ENCODE measurements at regions not wholly inside any gene's neighbourhood (a gene's known extent, or its start where the extent isn't known, plus 50 kb on each side); places are given as distances from the start of the nearest gene placed in this dataset.

DNA sequence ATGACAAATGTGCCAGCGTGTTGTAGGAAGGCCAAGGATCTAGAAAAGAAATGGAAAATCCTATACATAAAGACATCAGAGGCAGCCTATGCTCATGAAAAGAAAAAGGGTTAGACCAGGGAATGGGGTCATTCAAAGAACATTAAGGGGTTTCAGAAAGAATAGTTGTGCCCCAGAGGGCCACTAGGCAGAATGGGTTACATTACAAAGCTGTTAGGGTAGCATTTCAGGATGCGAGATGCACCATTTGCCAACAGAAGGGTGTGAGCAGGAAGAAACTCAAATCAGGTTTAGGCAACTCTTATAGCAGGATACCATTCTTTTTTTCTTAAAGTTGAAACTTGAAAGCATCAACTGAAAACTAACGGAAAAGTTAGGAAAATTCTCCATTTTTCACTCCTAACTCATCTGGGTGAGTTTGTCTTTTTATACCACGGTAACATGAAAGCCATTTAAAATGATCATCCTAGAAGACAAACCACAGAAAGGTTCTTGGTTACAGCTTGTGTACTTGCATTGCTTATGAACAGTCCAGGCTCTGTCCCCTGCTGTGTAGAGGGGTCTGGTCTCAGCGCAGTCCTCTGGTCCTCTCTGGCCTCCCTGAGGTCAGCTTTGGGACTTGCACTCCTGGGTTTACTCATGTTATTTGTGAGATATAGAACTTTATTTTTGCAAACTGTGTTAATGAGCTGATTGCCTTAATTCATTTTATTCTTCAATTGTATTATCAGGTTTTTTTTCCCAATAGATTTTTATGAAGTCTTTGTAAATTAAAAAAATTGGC is 209.1 kb downstream of the DACT1 start:
- TF ChIP-seq RCOR1 (IDR thresholded peaks at IDR 0.05; ENCODE audit: low read length) (no peak), MXI1 (IDR thresholded peaks at IDR 0.05; ENCODE audit: low read depth, low read length) (no peak), EP300 (IDR thresholded peaks at IDR 0.05; ENCODE audit: borderline replicate concordance in 1 of 2, low read depth in 1 of 2, low read length in 1 of 2) (no peak)
- TF ChIP-seq, protein P1, sequence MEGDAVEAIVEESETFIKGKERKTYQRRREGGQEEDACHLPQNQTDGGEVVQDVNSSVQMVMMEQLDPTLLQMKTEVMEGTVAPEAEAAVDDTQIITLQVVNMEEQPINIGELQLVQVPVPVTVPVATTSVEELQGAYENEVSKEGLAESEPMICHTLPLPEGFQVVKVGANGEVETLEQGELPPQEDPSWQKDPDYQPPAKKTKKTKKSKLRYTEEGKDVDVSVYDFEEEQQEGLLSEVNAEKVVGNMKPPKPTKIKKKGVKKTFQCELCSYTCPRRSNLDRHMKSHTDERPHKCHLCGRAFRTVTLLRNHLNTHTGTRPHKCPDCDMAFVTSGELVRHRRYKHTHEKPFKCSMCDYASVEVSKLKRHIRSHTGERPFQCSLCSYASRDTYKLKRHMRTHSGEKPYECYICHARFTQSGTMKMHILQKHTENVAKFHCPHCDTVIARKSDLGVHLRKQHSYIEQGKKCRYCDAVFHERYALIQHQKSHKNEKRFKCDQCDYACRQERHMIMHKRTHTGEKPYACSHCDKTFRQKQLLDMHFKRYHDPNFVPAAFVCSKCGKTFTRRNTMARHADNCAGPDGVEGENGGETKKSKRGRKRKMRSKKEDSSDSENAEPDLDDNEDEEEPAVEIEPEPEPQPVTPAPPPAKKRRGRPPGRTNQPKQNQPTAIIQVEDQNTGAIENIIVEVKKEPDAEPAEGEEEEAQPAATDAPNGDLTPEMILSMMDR (IDR thresholded peaks at IDR 0.05) = no peak
